HAP-1 (cell line): ENCODE measurements at regions not wholly inside any gene's neighbourhood (a gene's known extent, or its start where the extent isn't known, plus 50 kb on each side); places are given as distances from the start of the nearest gene placed in this dataset.
A peak's percentile ranks its signal among the peaks of the same experiment; 100 is the strongest.

Source experiments
- DNase-seq, 2 experiments: peaks; one replicate each; pipeline ENCODE4 v3.0.0-alpha.2; 2016 to 2020; ENCODE audit warnings: low spot score in 2 of 2
- H3K27me3 ChIP-seq: fragments of 250-450 bp; sonication (Bioruptor Pico); 2 replicates; pipeline ENCODE4 v1.5.1; 2020; ENCODE audit warnings: low read depth, mild to moderate bottlenecking, moderate library complexity
- H3K36me3 ChIP-seq: fragments of 250-450 bp; sonication (Bioruptor Pico); replicated peaks from 2 replicates; pipeline ENCODE4 v1.5.1; 2020; ENCODE audit warnings: mild to moderate bottlenecking
- H3K4me1 ChIP-seq: fragments of 250-450 bp; sonication (Bioruptor Pico); 2 replicates; pipeline ENCODE4 v1.5.1; 2020; ENCODE audit warnings: mild to moderate bottlenecking
- H3K4me3 ChIP-seq: fragments of 250-450 bp; sonication (Bioruptor Pico); 2 replicates; pipeline ENCODE4 v1.5.1; 2020; ENCODE audit warnings: mild to moderate bottlenecking, moderate library complexity
- H3K9me3 ChIP-seq: fragments of 250-450 bp; sonication (Bioruptor Pico); 2 replicates; pipeline ENCODE4 v1.5.1; 2020; ENCODE audit warnings: mild to moderate bottlenecking, moderate library complexity
- in situ Hi-C: fragments of 300-500 bp; cut with MboI; formaldehyde crosslinking; loops from 3 replicates; pipeline ENCODE4 v1.14.3; 2020; ENCODE audit warnings: low sequenced_read_pairs, inconsistent platforms, mixed read lengths

DNA sequence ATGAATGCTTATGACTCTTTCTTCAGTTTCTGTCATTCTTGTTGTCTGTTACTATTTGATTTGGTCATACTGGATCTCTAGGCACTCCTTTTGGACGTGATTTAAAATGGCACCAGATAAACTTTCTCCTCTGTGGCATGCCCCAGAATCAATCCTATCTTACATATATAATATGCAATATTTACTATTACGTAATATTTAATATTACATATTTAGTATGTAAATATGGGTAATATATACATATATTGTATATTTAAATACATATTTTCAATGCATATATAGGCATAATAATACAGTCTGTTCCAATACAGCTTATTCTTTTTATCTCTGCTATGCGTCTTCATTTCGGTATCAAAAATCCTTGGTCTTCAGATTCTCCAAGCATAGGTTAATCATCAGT, 104.4 kb upstream of the PRR20A start:
- in situ Hi-C loops = no loop called here
- no peaks in the 10 kb centered on the region for H3K36me3 ChIP-seq
- DNase-seq = no peak
- no peaks in the 10 kb centered on the region for H3K9me3 ChIP-seq
- H3K4me3 ChIP-seq = no peak overlapping the region
- H3K4me1 ChIP-seq = peaks cover 7% of the 10 kb centered on the region; the same call in 1 of the 2 replicates
- no peaks in the 10 kb centered on the region for H3K27me3 ChIP-seq

DNA sequence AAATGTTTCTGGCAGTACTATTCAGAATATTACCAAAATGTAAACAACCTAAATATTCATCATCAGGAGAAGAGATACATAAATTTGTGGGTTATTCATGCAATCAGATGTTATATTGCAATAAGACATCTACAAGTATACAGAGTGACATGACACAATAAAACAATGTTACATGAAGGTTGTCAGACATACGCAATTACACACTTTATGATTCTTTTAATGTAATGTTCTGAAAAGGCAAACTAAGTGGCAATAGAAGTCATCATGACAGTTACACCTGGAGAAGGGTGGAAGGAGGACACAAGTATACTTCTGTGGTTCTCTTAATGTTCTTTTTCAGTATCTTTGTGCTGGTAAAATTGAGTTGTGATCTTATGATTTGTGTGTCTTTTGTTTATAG, 95.8 kb upstream of the PRR20A start:
- Histone ChIP-seq H3K9me3 (no peaks in the 10 kb centered on the region), H3K36me3 (no peaks in the 10 kb centered on the region), H3K4me3 (no peak overlapping the region), H3K4me1 (peaks cover 5% of the 10 kb centered on the region), H3K27me3 (no peaks in the 10 kb centered on the region)
- in situ Hi-C loops = no loop called here
- no peak for DNase-seq

DNA sequence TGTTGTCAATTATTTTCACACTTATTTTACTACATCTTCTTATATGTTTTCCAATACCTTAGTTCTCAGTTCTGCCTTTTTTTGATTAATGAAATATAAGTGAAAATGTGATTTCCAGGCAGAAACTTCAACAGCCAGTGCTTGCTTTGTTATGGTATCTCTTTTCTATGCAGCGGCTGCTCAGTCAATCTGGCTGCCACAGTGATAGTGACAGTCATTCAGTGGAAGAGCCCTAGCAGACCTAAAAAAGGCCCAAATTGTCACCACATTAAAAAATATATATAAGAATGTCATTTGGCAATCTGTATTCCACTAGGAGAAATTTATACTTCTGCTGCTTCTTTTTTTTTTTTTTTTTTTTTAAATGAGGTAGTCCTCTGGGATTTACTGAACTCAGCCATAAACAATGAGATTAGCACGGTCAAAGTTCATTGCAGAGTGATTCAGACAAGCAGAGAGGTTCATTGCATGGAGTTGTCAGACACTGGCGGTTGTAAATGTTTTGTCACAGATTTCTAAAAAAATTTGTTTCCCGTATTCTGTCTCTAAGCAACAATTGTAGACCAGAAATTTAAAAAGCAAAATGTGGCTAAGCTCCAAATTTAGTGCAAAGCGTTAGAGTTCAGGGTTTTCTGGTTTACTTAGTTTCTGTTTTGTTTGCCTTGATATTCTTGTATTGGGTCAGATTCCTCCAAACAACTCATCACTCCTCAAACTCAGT, 94.7 kb upstream of the PRR20A start:
- in situ Hi-C loops = no loop called here
- Histone ChIP-seq H3K4me3 (no peak overlapping the region), H3K4me1 (peaks cover 5% of the 10 kb centered on the region), H3K9me3 (no peaks in the 10 kb centered on the region), H3K36me3 (no peaks in the 10 kb centered on the region), H3K27me3 (no peaks in the 10 kb centered on the region)
- peak; percentile 14 to 67 for DNase-seq

- DNase-seq = no peak
- in situ Hi-C loops = no loop called here
- Histone ChIP-seq H3K36me3 (no peaks in the 10 kb centered on the region), H3K27me3 (no peaks in the 10 kb centered on the region), H3K4me1 (peaks cover under 1% of the 10 kb centered on the region; the same call in 1 of the 2 replicates), H3K9me3 (no peaks in the 10 kb centered on the region), H3K4me3 (no peak overlapping the region)
These were observed 84.0 kb upstream of the PRR20A start for GRCh38 chr13:57056601-57057180.

DNA sequence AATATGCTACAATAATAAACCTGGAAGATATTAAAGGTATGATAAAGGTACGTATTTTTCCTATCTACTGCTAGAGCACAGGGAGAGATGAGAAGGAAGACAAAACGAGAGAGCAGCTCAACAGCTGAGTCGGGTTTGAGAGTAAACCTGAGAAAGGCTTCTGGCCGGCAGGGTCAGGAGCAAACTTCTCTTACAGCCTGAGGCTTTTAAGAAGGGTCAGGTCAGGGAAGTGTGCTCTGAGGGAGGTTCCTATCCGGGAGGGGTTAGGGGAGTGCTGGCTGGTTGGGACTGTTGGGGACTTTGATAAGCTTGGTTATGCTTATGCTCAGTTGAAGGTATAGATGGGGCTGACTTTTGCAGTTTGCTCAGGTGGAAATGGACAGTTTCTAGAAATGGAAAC, 77.7 kb upstream of the PRR20A start:
- in situ Hi-C loops = no loop called here
- peak in 1 of 2 experiments; percentile 55 for DNase-seq
- no peaks in the 10 kb centered on the region for H3K27me3 ChIP-seq
- no peaks in the 10 kb centered on the region for H3K9me3 ChIP-seq
- no peak overlapping the region for H3K4me3 ChIP-seq
- H3K4me1 ChIP-seq = peaks cover 14% of the 10 kb centered on the region
- H3K36me3 ChIP-seq = no peaks in the 10 kb centered on the region

- DNase-seq = no peak
- no peaks in the 10 kb centered on the region for H3K36me3 ChIP-seq
- no peaks in the 10 kb centered on the region for H3K9me3 ChIP-seq
- no peak overlapping the region for H3K4me3 ChIP-seq
- H3K27me3 ChIP-seq = no peaks in the 10 kb centered on the region
- no peaks in the 10 kb centered on the region for H3K4me1 ChIP-seq
- in situ Hi-C loops = no loop called here
These were observed 66.7 kb upstream of the PRR20A start for GRCh38 chr13:57073983-57074382.

DNA sequence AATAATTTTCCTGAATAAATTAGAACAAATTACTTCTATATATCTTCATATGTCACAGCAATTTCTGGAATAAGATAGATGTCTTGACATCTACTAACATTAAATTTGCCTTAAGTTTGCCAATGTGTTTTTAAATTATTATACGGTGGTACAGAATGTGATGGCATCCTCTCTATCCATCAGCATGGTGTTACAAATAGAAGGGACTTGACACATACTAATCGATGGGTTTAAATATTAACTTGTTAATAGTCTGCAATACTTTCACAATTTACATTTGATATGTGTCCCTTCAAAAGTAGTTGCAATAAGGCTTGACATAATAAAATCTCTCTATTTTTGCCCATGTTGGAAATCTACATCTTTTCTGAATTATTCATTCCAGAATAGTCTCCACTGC, 65.1 kb upstream of the PRR20A start:
- Histone ChIP-seq H3K27me3 (no peaks in the 10 kb centered on the region), H3K9me3 (no peaks in the 10 kb centered on the region), H3K36me3 (no peaks in the 10 kb centered on the region), H3K4me3 (no peak overlapping the region), H3K4me1 (no peaks in the 10 kb centered on the region)
- in situ Hi-C loops = no loop called here
- no peak for DNase-seq

- Histone ChIP-seq H3K4me1 (no peaks in the 10 kb centered on the region), H3K9me3 (no peaks in the 10 kb centered on the region), H3K36me3 (no peaks in the 10 kb centered on the region), H3K4me3 (no peak overlapping the region), H3K27me3 (no peaks in the 10 kb centered on the region)
- in situ Hi-C loops = no loop called here
- no peak for DNase-seq
These were observed 53.7 kb upstream of the PRR20A start for GRCh38 chr13:57087006-57087405.
